GM21381 (cell line): ENCODE measurements at regions not wholly inside any gene's neighbourhood (a gene's known extent, or its start where the extent isn't known, plus 50 kb on each side); places are given as distances from the start of the nearest gene placed in this dataset.

Experiments used
- ATAC-seq: cut with Tn5 transposase; IDR thresholded peaks from one replicate; pipeline ENCODE4 v1.9.1; 2021; ENCODE audit warnings: mild to moderate bottlenecking, moderate library complexity; ENCODE audit not compliant: unreplicated experiment

DNA sequence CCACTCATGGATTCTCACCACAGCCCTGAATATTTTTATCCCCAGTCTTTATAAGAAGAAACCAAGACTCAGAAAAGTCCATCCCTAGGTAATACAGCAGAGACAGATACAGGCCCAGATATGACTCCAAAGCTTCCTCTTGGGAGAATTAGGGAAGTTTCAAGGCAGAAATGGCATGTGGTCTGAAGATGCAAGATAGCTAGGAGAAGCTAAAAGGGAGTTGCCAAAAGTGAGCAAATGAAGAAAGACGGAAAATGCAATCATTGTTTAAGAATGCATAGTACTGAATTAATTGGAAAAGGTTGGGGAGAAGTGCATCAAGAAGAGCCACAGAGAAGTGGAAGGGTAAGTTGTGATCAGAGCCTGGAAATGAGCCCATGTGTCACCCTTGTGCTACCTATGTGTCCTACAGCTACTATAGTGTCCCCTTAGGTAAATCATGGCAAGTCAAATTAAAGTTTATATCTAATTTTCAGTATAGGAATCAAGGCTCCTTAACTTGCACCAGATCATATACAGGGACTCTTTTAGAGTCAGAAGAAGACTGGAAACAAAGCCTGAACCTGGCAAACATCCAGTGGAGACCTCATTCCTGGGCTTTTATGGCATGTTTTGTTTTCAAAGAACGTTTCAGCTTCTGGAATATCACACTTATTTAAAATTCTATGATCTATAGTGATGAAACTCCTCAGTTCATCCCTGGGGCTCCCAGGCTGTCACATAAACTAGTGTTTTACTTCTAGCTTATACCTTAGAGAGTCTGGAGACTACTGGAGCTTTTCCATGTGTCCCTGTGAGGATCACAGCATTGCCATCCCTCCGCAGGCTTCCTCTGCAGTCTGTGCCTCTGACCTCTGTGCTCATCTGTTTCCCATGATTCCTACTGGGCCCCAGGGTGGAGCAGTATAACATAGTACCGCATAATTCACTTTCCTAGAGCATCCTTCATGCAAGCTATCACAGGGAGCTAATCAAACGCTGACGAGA is 189.0 kb upstream of the CDKN3 start:
- ATAC-seq = no peak

DNA sequence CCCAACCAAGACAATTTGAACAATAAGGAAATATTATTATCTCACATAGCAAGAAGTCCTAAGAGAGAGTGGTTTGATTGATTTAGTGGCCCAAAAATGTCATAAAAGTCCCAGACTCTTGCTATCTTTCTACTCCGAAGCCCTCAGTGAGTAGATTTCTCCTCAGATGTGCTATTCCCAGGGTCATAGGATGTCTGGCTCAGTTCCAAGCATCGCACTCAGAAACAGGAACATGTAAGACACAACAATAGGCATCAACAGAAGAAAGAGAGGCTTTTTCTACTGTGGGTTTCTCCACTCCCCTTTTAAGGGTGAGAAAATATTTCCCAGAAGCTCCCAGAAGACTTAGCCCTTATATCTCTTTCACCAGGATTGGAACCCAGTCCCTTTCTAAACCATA is 188.1 kb upstream of the CDKN3 start:
- ATAC-seq = no peak

DNA sequence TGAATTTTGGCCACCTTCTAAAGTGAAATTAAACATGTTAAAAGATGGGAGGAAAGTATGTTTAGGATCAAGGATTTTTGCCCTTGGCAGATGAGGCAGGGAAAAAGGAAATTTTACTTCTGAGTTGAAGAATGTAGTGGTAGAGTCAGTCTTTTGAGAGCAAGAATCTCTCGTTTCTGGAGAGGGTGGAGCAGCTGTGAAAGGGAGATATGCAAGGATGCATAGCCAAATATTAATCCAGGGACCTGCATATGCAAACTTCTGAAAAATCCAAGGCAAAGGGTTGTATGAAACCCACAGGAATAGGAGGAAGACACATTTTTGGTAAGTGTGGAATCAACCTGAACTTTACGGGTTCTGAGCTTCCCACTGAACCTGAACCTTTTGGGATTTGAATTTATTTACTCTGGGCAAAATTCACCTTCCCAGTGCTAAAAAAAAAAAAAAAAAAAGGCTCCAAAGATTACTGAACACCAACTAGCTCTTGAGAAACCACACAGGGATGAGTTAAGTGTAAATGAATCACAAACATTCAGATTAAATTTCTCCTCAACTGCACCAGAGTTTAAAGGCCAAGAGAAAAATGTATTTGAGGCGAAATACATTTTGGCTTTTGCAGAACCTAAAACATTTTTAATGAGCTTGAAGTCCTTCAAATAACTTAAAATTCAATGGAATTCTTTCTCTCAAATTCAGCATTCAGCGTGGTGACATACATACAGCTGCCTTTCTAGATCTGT is 187.1 kb upstream of the CDKN3 start:
- ATAC-seq = no peak

DNA sequence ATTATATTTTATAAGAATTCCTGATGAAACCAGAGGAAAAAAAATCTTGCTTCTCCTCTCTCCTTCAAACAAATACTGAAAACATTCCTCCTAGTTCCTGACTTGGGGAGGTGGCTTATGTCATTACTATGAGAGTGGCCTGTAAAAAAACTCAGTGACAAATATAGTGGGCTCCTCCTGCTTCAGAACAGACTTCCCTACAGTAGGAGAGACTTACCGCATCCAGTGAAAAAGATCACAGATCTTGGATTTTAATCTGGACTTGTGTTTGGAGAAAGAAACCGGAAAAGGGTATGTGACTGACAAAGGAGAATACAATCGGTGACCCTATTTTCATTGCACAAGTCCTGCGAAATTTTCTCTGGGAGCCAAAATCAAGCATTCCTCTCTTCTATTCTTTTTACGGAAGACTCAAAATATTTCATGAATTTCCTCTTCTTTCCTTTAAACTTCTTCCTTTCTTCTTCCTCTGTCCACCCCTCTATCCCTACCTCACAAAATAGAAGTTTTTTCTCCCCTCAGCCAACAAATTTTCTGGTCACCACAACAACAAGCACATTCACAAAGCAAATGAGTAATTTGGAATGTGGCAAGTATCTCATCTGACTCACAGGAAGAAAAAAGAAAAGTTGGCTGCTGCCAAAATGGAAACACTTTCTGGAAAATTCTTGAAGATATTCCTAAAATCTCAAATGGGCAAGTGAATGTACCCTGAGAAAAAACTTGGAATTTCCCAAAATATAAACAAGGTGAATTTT is 185.1 kb upstream of the CDKN3 start:
- ATAC-seq = no peak

DNA sequence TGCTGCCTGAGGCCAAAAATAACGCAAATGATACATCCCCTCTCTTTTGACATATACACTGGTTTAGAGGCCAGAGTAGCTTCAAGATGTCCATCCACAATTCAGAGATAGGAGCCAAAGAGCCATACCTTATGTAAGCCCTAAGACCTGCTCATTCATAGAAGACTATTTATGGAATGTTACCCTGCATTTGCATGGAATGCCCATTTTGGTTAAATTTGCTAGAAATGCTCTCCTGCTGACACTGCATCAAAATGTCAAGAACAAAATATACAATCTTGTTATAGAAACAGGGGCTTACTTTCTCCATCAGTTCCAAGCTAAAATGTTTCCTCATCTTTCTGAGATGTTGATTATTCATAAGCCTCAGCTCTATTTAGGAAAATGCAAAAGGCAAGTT is 183.3 kb upstream of the CDKN3 start:
- no peak for ATAC-seq

DNA sequence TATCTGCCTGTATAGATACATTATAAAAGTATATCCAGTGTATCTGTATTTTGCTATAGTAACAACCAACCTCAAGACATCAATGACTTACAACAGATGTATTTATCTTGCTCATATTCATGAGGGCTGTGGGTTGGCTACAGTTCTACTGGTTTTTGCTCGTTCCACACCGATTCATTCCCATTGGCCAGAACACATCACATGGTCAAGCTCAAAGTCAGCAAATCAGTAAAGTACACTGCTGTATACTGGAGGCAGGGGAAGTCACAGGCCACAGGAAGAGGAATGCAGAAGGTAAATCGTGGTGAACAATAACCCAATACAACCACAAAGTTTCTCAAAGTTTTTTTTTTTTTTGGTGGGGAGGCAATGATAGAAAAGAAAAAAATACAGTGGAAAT is 180.0 kb upstream of the CDKN3 start:
- no peak for ATAC-seq

DNA sequence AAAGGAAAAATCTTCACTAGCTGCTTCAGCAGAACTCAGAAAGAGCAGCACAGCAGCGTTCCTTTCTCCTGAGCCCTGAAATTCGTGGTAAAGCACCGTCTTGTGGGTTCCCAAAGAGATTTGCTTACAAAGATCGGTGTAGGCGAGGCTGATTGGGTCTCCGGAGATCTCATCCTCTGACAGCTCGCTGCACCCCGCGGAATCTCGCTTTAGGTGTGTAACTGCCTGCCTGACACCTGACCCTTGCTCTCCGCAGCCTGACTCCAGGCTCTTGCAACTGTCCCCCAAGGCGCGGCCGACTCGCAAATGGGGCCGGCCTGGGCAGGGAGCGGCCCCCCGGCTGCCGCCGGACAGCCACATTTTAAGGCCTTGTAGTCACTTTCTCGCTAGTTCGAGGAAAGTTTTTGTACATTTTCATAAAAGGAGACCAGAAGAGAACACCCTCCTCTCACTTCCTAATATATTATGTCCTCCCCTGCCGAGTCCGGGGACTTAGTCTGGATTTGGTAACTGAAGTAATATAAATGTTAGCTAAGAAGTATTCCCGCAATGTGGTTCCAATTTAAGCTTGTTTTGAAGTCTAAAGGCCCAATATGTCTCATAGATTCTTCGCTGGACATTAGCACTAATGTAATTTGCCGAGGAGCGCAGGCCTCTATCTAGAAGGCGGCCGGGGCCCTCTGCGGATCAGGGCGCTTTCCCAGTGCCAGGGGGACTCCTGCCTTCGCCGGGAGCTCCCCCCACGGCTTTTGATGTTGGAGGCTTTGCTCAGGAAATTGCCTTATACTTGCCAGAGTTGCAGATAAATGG is 177.3 kb upstream of the CDKN3 start:
- no peak for ATAC-seq

DNA sequence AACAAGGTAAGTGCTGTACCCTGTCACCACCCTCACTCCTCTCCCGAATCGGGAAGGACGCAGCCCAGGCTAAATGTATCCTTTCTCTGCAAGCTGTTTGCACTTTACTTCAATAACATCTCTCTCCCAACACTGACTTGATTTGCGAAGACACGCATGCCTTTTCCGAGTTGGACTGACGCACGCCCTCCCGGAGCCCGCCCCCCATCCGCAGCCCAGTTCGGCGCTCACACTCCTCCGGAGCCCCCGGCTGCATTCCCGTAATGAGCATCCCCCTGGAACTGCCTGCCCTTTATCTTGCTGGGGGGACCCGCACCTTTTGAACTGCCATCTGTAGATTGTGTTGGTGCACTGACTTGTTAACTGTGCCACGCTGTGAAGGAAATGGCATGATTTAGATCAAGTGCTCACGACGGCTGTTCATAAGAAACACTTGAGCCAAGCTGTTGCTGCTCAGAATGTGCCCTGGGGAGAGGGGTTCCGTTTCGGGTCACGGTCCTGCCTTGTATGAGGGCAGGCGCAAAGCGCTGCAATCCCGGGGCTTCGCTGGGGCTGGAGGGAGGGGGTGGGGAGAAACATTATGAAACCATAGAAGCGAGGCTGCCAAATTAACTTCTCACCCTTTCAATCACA is 176.6 kb upstream of the CDKN3 start:
- ATAC-seq = no peak

DNA sequence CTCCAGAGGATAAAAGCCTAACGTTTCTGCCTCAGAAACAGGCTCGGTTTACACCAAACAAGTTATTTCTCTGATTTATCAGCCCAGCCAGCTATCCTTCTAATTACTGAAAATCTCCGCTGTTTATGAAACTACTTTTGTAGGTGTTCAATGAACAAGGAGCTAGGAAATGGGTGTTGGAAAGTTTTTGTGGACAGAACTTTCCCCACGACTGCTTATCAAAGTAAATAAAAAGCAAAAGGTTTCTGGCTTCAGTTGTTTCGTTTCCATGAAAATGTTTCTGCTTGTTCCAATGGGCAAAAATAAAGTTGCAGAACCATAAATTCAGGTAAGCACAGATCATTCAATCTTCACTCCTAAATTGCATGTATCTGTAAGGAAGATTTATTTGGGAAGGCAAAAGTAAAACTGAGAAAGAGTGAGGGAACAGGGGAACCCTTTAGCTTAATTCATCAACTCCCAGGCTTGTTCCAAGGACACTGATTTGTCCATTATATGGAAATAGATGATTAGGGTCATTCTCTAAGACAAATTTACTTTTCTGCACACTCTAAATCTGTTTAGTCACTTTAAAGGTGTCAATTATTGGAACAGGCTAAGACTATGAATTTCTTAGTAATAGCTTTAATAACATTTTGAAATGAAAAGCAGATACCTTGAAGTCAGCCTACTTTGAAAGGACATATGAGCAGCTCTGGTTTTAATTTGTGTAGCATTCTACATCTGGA is 175.9 kb upstream of the CDKN3 start:
- no peak for ATAC-seq

DNA sequence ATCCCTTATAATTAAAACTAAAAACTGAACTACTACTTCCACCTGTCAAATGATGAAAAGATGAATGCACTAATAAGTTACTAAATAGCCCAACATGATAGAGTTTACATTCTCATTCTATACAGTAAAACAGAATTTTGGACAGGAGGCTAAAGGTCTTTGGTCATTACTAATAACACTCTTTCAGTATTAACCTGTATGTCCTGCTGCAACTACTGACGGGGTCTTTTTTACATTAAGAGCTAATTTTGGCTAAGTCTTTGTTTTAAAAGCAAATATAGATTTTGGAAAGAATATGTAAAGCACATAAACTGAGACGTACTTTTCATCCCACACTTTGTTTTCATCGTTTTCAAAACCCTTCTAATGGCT is 175.4 kb upstream of the CDKN3 start:
- no peak for ATAC-seq

DNA sequence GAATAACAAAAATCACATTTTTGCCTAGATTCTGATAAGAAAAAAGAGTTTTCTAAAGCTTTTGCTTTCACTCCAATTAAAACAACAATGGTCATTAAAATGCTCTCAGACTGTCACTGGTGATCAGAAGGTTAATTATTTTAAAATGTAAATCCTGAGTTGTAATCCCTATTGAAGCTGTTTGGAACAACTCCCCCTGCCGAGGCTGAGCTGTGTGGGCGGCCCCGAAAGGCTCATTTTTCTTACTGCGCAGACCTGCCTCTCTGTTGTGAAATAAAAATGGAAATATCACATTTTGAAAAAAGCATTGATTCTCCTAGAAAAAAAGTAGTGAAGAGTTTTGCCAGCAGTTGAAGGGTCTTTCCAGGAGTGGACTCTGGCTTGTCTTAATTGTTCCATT is 174.8 kb upstream of the CDKN3 start:
- ATAC-seq = no peak

DNA sequence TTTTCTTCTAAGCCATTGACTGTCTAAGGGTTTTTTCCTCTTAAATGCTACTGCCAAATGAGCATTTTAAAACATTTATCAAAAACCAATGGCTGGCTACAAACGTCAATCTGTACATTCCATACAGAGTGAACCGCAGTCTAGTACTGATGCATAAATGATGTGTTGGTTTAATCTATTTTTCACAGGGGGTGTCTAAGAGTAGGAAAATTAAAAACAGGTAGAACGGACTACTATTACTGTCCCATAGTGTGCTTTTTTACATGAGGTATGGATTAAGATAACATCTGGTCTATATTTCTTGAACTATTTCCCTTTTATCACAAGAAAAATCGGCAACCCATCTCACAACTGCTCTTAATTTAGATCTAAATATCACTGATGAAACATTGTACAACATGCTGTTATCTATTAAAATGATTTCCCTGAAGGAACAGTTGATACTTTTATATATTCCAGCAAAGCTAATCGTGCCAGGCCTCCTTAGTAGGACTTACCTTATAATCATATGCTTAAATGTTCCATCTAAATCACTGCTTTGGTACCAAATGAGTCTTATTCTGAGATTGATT is 172.9 kb upstream of the CDKN3 start:
- no peak for ATAC-seq

DNA sequence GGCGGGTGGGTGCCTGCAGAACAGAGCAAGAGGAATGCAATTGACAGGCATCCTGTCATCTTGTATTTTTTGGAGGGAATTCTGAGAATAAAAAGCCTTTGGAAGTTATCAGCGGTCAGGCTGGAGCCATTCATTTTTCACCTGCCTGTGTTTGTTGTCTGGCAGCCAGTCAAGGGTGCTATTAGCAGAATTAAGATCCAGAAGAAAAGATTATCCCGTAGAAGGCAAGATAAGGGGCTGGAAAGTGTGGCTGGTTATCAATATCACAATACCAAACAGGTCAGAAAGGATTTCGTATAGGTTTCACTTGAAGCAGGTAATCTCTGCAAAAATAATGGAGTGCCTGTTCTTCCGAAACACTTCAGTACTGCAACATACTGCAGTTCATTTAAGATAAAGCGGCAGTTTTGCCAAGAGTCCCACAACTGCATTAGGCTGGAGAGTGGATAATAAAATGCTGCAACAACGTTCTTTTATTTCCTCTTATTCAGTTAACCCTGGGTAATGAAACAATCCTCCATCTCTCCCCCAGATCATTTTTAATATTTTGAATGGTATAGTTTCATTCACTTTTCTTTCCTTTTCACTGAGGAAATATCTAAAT is 171.2 kb upstream of the CDKN3 start:
- ATAC-seq = no peak

DNA sequence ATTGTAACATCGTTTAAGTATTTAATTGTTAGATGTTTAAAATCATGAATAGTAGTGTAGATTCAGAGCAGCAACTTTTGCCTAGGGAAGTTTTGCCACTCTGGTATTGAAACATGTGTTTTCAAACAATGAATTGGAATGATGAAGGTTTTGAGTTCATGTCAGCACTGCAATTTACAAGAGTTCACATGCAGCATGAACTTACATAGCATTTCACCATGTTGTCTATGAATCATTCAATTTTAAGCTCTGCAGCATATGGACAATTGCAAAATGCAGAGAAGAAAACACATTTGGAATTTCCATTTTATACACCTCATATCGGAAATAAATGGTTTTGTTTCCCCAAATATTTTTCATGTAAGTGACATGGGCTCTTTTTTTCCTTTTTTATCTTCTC is 170.7 kb upstream of the CDKN3 start:
- ATAC-seq = no peak

DNA sequence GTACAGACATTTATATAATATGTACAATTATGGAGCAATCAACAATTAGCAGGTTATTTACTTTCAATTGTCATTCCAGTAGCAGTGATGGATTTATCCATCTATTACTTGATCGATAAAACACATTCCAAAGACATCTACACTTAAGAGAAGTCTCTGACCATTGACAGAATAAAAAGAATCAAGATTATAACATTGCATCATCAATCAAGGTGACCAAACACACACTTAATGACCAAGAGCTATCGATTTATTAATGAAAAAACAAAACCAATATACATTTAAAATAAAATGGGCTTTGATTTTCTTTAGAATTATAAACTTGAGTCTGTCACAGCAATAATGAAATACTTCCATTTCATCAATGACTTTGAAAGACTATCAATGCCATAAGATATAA is 170.2 kb upstream of the CDKN3 start:
- no peak for ATAC-seq

DNA sequence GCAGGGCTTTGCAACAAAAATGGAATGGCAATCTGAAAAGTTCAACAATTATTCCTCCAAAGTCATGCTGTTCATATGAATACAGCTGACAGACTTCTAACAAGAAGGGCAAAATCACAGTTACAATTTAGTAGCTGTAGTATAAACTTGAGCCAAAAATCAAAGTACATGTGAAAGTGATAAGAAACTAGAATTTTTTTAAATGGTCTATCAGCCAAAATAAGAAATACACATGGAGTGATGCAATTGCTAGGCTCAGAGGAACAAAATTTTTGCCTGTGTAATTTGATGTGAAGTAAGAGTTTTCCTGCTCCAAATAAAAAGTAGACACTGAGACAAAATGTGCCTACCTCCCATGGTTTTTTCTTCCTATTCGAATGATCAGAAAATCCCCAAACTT is 167.7 kb upstream of the CDKN3 start:
- no peak for ATAC-seq

DNA sequence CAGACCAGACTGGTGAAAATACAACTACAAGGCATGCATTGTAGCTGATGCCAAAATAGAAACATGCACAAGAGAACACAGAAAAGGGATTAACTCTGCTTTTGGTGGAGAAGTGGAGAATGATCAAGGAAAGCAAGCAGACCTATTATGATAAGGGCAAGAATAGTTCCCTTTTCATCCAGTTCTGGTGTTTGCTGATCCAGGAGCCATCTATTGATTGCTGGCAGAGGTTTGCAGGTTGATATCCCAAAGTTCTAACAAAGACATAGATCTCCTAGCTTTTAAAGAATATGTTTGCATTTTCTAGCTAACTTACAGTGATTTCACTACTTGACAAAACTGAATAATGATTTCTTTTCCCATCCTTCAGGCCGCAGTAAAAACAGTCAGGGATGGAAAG is 166.2 kb upstream of the CDKN3 start:
- ATAC-seq = no peak

DNA sequence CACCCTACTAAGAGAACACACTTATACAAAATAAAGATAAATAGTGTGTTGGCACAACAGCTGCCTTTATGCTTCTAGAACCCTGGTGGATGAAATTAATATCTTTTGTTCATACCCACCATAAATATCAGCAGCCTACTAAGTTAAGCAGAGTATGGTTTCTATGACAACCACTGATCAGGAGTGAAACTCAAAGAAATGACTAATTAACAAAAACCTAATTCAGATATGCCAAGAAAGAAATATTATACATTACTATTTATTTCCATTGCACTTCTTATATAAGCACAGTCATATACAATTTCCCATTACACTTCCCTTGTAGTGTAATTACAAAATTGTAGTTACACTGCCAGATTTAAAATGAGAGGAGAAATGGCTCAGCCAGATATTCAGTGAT is 164.1 kb upstream of the CDKN3 start:
- ATAC-seq = no peak

DNA sequence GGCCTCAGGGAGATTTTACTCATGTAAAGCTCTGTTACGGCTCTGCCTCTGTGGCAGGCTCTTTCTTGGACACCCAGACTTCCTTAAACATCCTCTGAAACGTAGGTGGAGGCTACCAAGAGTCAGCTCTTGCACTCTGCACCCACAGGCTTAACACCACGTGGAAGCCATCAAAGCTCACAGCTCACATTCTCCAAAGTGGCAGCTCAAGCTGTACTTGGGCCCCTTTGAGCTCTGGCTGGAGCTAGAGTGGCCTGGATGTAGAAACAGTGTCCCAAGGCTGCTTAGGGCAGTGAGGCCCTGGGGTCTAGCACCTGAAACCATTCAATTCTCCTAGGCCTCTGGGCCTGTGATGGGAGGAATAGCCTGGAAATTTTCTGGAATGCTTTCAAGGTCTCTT is 155.3 kb upstream of the CDKN3 start:
- ATAC-seq = no peak
